Lung (tissue), 11 donors: ENCODE measurements at regions not wholly inside any gene's neighbourhood (a gene's known extent, or its start where the extent isn't known, plus 50 kb on each side); places are given as distances from the start of the nearest gene placed in this dataset.
A peak's percentile ranks its signal among the peaks of the same experiment; 100 is the strongest.

ENCODE experiments used
- ATAC-seq: fragments of 200-7000 bp; cut with Tn5 transposase; one replicate; pipeline ENCODE4 v1.9.1; 2020; ENCODE audit warnings: moderate number of reproducible peaks; ENCODE audit not compliant: insufficient read depth, low FRiP score
- DNase-seq, 3 donors: peaks; one replicate each; pipeline ENCODE4 v3.0.0-alpha.2; 2013 to 2017
- H3K27ac ChIP-seq, 2 donors: one replicate each; pipeline ENCODE4 v1.5.1; 2013; ENCODE audit warnings: mild to moderate bottlenecking in 2 of 2, moderate library complexity in 2 of 2, control low read depth in 1 of 2, inconsistent platforms in 1 of 2, low read depth in 1 of 2, low read length in 1 of 2
- H3K27me3 ChIP-seq, 3 donors: one replicate each; pipeline ENCODE4 v1.5.1; 2013; ENCODE audit warnings: low read length in 2 of 3; ENCODE audit not compliant: control insufficient read depth in 3 of 3, insufficient read depth in 3 of 3
- H3K36me3 ChIP-seq, 4 donors: one replicate each; pipeline ENCODE4 v1.5.1; 2013; ENCODE audit warnings: low read length in 4 of 4, mild to moderate bottlenecking in 1 of 4, moderate library complexity in 1 of 4; ENCODE audit not compliant: control insufficient read depth in 4 of 4, insufficient read depth in 4 of 4
- H3K4me1 ChIP-seq, 5 donors: one replicate each; pipeline ENCODE4 v1.5.1; 2013; ENCODE audit warnings: low read length in 5 of 5, mild to moderate bottlenecking in 2 of 5, moderate library complexity in 1 of 5; ENCODE audit not compliant: control insufficient read depth in 5 of 5, insufficient read depth in 5 of 5
- H3K4me3 ChIP-seq: one replicate; pipeline ENCODE4 v1.5.1; 2013; ENCODE audit warnings: mild to moderate bottlenecking, control low read depth, moderate library complexity
- H3K9ac ChIP-seq, 2 donors: one replicate each; pipeline ENCODE4 v1.5.1; 2013; ENCODE audit warnings: low read length in 2 of 2, control low read depth in 1 of 2; ENCODE audit not compliant: insufficient read depth in 1 of 2
- H3K9me3 ChIP-seq, 4 donors: one replicate each; pipeline ENCODE4 v1.5.1; 2013; ENCODE audit warnings: low read length in 3 of 4, mild to moderate bottlenecking in 1 of 4, moderate library complexity in 1 of 4; ENCODE audit not compliant: control insufficient read depth in 4 of 4, insufficient read depth in 3 of 4
- WGBS, 2 donors: extraction: QIAGEN DNeasy Blood & Tissue Kit; methylation state at CpG; one replicate each; pipeline ENCODE4 v1.1.7; 2013; 5-methylcytosine and 5-hydroxymethylcytosine counted together
- TF ChIP-seq, protein P1 (sequence below): IDR thresholded peaks from 2 replicates; pipeline ENCODE4 v1.5.1; 2012; ENCODE audit warnings: mild to moderate bottlenecking; ENCODE audit errors: control extremely low read depth, extremely low read depth
- donor health status: control.
- donor health status: control.
- donor health status: Bipolar disorder and iron deficiency.
- donor health status: healthy.
- donor health status: DM: yes; HTN: yes; CAD: no.

DNA sequence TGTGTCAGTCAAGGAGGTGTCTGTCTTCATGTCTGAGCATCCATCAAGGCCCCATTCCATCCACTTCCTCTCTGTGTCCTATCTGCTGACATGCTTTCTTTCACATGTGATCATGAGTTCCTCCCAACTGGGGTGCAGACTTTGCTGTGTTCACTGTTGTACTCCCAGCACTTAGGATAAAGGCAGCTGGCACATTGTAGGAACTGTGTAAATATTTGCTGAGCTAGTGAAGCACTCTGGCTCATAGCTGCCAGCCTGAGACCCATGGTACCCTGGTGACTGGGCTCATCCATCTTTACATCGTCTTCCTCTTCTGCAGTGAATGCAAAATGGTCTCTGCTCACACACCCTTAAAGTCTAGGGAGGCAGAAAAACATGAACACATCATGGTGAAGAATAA lies 242.2 kb upstream of the IGFBP3 start:
- Histone ChIP-seq H3K4me3 (no peak overlapping the region), H3K9ac (no peak overlapping the region), H3K9me3 (no peaks in the 10 kb centered on the region), H3K27ac (no peak overlapping the region), H3K27me3 (no peaks in the 10 kb centered on the region), H3K36me3 (no peaks in the 10 kb centered on the region), H3K4me1 (no peaks in the 10 kb centered on the region)
- WGBS, 2 donors, result 77 to 85% methylated on average over 1 of the region's 1 CpG
- DNase-seq, result peak in 1 of 3 donors; percentile 17
- ATAC-seq, result no peak
- TF ChIP-seq, protein P1, sequence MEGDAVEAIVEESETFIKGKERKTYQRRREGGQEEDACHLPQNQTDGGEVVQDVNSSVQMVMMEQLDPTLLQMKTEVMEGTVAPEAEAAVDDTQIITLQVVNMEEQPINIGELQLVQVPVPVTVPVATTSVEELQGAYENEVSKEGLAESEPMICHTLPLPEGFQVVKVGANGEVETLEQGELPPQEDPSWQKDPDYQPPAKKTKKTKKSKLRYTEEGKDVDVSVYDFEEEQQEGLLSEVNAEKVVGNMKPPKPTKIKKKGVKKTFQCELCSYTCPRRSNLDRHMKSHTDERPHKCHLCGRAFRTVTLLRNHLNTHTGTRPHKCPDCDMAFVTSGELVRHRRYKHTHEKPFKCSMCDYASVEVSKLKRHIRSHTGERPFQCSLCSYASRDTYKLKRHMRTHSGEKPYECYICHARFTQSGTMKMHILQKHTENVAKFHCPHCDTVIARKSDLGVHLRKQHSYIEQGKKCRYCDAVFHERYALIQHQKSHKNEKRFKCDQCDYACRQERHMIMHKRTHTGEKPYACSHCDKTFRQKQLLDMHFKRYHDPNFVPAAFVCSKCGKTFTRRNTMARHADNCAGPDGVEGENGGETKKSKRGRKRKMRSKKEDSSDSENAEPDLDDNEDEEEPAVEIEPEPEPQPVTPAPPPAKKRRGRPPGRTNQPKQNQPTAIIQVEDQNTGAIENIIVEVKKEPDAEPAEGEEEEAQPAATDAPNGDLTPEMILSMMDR, result no peak

DNA sequence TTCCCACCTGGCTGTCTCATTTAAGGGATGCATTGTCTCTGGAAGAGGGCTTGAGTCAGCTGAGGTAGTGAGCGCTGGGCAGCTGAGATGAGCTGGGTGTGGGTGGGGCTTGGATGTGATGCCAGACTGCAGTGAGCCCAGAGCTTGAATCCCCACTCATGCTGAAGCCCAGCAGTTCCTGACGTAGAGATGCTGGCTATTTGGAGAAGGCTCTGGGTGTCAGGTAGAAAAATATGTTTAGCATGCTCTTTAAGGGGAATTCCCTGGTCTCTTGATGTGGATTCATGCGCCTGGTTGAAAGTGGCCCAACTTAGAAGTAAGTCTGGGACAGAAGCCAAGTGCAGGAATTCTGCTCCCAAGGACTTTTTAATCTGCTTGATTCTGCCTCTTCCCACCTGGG lies 241.5 kb upstream of the IGFBP3 start:
- peak in 1 of 3 donors; percentile 55 for DNase-seq
- 48 to 57% methylated on average over 3 of the region's 3 CpGs for WGBS, 2 donors
- TF ChIP-seq, protein P1, result no peak

DNA sequence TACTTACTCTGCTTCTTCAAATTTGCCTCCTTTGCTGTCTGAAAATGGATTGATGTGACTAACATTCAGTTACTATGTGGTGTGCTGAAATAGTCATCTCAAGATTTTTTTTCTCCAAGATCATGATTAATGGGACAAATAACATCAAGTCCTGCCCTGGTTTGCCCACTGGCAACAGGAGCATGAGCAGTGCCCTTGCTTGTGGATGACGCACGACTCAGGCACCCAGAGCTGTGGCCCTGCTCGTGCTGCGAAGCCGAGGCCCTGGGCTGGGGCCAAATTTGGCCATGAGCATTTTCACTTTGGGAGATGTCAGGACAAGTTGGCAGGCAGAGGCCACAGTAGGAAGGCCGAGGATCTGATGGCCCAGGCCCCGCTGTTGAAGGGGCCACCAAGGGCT lies 239.8 kb upstream of the IGFBP3 start:
- H3K4me3 ChIP-seq, result no peak overlapping the region
- H3K9ac ChIP-seq, result no peak overlapping the region
- H3K27ac ChIP-seq, result no peak overlapping the region
- H3K27me3 ChIP-seq, result no peaks in the 10 kb centered on the region
- H3K9me3 ChIP-seq, result no peaks in the 10 kb centered on the region
- TF ChIP-seq, protein P1, result no peak
- no peaks in the 10 kb centered on the region for H3K36me3 ChIP-seq
- peak; percentile 41 for ATAC-seq
- no peaks in the 10 kb centered on the region for H3K4me1 ChIP-seq
- no peak for DNase-seq
- WGBS, 2 donors, result 95% methylated on average over 7 of the region's 7 CpGs

More for the DNA sequence above, 241.5 kb upstream of the IGFBP3 start:
- no peak overlapping the region for H3K9ac ChIP-seq
- H3K9me3 ChIP-seq, result no peaks in the 10 kb centered on the region
- no peaks in the 10 kb centered on the region for H3K36me3 ChIP-seq
- no peak overlapping the region for H3K27ac ChIP-seq
- no peaks in the 10 kb centered on the region for H3K27me3 ChIP-seq
- H3K4me1 ChIP-seq, result no peaks in the 10 kb centered on the region
- ATAC-seq, result no peak
- H3K4me3 ChIP-seq, result no peak overlapping the region

DNA sequence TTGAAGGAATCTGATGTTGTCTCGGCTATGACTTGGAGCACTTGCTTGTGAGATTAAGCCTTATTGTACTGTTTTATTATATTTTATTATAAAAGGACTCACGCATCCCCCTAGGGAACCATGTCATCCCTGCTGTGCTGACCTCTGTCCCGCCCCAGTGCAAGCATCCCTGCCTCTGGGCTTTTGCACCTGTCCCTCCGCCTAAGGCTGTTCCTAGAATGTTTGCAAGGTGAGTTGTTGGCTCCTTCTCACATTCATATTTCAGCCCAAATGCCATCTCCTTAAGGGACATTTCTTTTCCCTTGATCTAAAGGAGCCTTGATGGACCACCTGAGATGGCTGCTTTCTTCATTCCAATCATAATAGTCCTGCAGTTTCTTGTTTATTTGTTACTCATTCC lies 236.9 kb upstream of the IGFBP3 start:
- Histone ChIP-seq H3K4me3 (no peak overlapping the region), H3K27ac (no peak overlapping the region), H3K4me1 (no peaks in the 10 kb centered on the region), H3K9me3 (no peaks in the 10 kb centered on the region), H3K9ac (no peak overlapping the region), H3K36me3 (no peaks in the 10 kb centered on the region), H3K27me3 (no peaks in the 10 kb centered on the region)
- DNase-seq, result no peak
- TF ChIP-seq, protein P1, result no peak
- ATAC-seq, result no peak
- WGBS, 2 donors, result 91 to 95% methylated on average over 4 of the region's 4 CpGs
